ENCODE measurements at regions not wholly inside any gene's neighbourhood (a gene's known extent, or its start where the extent isn't known, plus 50 kb on each side); places are given as distances from the start of the nearest gene placed in this dataset.
A peak's percentile ranks its signal among the peaks of the same experiment; 100 is the strongest.

DNA sequence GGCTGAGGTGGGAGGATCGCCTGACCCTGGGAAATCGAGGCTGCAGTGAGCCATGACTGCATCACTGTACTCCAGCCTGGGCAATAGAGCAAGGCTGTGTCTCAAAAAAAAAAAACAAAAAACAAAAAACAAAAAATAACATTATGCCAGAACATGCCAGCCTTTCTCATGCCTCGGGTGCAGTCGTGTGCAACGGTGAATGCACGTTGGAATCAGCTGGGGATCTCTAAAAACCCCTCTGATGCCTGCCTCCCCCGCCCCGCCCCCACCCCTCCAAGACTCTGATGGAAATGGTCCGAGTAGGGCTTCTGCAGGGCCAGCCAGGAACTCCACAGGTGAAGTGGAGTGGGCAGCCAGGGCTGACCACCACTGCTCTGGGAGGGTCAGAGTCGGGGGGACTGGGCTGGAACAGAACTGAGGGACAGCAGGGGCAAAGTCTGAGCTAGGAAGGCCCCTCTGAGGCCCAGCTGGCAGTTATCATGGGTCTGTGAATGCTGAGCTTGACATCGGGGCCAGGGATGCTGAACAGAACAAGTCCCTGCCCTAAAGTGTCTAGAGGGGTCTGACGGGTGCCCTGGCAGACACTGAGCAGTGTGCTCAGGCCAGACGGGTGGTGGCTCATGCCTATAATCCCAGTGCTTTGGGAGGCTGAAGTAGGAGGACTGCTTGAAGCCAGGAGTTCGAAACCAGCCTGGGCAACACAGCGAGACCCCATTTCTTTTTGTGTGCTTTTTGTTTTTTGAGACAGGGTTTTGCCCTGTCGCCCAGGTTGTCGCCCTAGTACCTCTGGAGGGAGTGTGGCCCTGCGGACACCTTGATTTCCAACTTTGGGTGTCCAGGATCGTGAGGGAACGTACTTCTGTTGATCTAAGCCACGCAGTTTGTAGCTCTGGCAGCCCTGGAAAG is 193.4 kb upstream of the GSE1 start (continued):
- TF ChIP-seq, protein P1, sequence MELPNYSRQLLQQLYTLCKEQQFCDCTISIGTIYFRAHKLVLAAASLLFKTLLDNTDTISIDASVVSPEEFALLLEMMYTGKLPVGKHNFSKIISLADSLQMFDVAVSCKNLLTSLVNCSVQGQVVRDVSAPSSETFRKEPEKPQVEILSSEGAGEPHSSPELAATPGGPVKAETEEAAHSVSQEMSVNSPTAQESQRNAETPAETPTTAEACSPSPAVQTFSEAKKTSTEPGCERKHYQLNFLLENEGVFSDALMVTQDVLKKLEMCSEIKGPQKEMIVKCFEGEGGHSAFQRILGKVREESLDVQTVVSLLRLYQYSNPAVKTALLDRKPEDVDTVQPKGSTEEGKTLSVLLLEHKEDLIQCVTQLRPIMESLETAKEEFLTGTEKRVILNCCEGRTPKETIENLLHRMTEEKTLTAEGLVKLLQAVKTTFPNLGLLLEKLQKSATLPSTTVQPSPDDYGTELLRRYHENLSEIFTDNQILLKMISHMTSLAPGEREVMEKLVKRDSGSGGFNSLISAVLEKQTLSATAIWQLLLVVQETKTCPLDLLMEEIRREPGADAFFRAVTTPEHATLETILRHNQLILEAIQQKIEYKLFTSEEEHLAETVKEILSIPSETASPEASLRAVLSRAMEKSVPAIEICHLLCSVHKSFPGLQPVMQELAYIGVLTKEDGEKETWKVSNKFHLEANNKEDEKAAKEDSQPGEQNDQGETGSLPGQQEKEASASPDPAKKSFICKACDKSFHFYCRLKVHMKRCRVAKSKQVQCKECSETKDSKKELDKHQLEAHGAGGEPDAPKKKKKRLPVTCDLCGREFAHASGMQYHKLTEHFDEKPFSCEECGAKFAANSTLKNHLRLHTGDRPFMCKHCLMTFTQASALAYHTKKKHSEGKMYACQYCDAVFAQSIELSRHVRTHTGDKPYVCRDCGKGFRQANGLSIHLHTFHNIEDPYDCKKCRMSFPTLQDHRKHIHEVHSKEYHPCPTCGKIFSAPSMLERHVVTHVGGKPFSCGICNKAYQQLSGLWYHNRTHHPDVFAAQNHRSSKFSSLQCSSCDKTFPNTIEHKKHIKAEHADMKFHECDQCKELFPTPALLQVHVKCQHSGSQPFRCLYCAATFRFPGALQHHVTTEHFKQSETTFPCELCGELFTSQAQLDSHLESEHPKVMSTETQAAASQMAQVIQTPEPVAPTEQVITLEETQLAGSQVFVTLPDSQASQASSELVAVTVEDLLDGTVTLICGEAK (IDR thresholded peaks at IDR 0.05), result no peak
- TF ChIP-seq, protein P1 (CRISPR knock-in tag; IDR thresholded peaks at IDR 0.05), result 0 out of 2 replicates have a peak, but pooled peaks have one; percentile 5
- TF ChIP-seq RAD51 (IDR thresholded peaks at IDR 0.05; ENCODE audit: borderline replicate concordance) (no peak), PHF8 (CRISPR knock-in tag; IDR thresholded peaks at IDR 0.05) (0 out of 2 replicates have a peak, but pooled peaks have one; percentile 1)
